GM21360 (cell line): ENCODE measurements at regions not wholly inside any gene's neighbourhood (a gene's known extent, or its start where the extent isn't known, plus 50 kb on each side); places are given as distances from the start of the nearest gene placed in this dataset.
"Not testable (repeated sequence)": the region's sequence is repeated elsewhere in the genome, so short reads cannot be mapped to it uniquely, and the experiment has no call there.

ENCODE experiments used
- ATAC-seq: cut with Tn5 transposase; IDR thresholded peaks from one replicate; pipeline ENCODE4 v1.9.1; 2021; ENCODE audit warnings: mild to moderate bottlenecking, moderate library complexity; ENCODE audit not compliant: unreplicated experiment

DNA sequence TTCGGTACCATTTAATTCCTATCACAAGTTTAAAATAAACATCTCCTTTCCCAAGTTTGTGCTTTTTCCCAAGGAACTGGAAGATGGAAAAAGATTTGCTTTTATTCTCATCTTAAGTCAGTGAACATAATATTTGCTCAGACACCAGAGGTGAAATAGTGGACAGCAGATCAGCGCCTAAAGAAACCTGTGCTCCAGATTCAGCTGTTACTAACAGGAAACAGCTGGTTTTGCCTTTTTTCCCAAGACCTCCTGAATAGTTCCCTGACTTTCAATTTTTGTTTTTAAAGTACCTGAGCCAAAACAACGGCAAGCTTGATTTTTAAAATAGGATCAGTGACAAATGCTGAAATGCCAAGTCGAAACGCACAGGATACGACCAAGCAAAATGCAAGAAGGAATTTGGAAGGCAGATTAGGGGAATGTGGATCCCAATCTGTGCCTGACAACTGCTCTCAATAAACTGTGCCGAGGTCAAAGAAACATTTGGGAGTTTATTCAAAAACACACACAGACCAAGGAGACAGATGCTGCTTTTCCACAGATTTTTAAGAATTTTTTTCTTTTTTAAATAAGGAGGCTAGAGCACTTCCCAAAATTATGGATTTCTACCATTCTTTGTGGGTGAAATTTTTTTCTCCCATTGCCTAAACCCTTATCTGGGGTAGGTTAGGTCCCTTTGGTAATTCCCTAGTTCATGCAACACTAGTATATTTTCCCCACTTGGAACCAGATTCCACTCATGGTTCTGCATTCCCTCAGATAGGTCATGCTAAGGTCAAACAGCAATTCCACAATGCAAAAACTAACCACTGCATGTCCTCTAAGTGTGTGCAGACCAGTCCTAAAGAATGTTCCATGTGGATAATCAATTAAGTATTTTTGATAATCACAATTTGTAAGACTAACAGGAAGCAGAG lies 121.5 kb upstream of the PDE1A start:
- ATAC-seq, result no peak

- no peak for ATAC-seq
Observed at GRCh38 chr2:182550234-182550633, 123.4 kb upstream of the PDE1A start.

DNA sequence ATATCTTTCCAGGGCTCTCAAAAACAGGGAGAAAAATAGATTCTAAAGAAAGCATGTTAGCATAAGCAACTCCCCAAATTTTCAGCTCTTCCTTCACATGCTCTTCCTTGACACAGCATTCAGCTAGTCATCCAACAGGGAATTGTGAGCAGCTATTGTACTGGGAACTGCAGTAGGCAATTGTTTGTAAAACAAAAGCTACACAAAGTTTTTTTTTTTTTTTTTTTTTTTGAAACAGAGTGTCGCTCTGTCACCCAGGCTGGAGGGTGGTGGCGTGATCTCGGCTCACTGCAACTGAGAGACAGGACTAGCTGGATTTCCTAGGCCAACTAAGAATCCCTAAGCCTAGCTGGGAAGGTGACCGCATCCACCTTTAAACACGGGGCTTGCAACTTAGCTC lies 125.4 kb upstream of the PDE1A start:
- not testable (repeated sequence) for ATAC-seq

DNA sequence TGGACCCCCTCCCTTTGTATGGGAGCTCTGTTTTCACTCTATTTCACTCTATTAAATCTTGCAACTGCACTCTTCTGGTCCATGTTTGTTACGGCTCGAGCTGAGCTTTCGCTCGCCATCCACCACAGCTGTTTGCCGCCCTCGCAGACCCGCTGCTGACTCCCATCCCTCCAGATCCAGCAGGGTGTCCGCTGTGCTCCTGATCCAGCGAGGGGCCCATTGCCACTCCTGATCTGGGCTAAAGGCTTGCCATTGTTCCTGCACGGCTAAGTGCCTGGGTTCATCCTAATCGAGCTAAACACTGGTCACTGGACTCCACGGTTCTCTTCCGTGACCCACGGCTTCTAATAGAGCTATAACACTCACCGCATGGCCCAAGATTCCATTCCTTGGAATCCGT lies 125.9 kb upstream of the PDE1A start:
- not testable (repeated sequence) for ATAC-seq

DNA sequence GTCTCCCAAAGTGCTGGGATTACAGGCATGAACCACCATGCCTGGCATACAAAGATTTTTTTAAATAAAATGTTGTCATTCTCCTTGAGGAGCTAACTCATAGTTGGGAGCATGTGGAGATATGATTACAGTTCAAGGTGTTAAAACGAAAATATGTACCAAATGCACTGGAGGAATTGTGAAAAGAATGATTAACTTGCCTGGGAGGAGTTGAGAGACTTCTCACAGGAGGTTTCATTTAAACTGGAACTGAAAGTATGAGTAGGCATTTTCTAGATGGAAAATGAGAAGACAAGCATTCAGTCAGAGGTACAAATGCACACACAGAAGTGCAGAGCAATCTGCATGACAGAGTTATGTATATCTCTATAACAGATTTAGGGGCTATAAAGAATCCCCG lies 126.6 kb upstream of the PDE1A start:
- peak; percentile 99 for ATAC-seq

DNA sequence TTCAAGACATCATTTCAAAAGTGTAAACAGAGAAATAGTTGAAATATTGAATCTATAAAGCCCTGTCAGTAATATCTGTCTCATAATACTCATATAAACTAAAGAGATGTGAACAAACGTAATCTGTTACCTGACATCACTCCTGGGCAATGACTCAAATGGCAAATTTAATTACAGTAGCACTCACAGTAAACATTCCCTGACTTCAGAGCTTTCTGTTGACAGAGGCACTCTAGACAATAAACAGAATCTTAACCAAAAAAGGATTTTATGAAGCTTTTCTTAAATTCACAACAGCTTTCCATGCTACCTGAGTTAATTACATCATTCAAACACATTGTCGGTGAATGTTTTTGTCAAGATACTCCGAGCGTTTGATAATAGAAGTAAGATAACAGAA lies 128.1 kb upstream of the PDE1A start:
- ATAC-seq, result no peak

DNA sequence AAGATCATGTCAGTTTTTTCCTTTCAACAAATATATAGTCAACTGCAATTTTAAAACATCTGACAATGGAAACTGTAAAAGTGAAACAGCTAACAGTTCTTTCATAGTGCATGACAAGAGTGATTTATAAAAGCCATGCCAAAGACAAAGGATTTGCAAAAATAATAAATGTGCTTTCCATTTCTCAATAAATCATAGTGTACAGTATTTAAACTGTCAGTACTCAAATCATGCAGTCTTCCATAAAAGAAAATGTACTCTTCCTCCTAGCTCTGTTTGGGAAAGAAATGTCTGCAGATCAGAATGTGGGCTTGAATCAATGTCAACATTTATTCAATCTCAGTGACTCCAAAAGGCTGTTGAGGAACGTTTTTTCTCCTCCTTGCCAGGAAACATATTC lies 131.7 kb upstream of the PDE1A start:
- ATAC-seq, result no peak

DNA sequence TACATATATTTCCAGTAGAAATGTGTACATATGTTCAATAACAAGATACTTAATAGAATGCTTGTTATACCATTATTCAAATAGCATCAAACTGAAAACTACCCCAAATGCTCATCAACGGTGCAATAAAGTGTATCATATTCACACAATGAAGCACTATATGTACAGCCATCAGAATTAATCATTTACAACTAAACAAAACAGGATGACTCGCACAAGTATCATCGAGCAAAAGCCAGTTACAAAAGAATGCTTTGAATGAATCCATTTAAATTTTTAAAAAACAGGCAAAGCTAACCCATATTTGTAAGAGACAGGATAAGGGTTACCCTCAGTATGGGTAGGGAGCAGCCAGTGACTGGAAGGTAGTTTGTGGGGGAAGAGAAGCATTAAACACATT lies 132.8 kb upstream of the PDE1A start:
- ATAC-seq, result no peak

GRCh38 chr2:182565911-182566567 lies 139.2 kb upstream of the PDE1A start:
- ATAC-seq, result no peak

DNA sequence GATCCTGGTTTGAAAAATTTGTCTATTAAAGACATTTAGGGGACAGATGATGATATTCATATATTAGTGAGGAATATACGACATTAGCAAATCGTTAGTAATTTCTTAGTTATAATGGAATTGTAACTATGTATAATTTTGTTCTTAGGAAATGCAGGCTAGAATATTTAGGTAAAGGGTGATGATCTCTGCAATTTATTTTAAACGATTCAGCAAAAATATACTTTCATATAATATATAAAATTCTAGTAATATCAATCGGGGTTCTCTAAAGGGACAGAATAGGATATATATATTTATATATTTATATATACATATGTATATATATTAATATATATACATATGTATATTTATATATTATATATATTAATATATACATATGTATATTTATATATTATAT lies 142.5 kb upstream of the DNAJC10 start:
- no peak for ATAC-seq

- ATAC-seq, result no peak
Observed at GRCh38 chr2:182577816-182578215, 138.2 kb upstream of the DNAJC10 start.

GRCh38 chr2:182581196-182581935 lies 134.7 kb upstream of the DNAJC10 start:
- no peak for ATAC-seq

DNA sequence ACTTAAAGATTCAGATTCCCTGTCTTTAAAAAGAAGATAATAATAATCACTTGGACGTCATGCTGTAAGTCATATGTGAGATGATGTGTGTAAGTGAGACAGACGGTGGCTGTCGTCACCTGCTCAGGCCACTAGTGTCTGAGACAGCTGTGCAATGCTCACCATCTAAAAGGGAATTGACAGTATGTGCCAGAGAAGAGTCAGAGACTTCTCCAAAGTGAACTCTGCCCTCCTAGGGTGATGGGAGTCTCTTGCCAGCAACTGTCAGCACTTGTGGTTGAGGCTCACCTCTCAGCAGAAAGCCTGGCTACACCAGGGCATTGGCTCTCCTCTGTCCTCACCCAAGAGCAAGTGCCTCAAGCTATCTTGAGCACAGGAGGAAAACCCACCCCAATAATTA lies 131.6 kb upstream of the DNAJC10 start:
- ATAC-seq, result no peak

DNA sequence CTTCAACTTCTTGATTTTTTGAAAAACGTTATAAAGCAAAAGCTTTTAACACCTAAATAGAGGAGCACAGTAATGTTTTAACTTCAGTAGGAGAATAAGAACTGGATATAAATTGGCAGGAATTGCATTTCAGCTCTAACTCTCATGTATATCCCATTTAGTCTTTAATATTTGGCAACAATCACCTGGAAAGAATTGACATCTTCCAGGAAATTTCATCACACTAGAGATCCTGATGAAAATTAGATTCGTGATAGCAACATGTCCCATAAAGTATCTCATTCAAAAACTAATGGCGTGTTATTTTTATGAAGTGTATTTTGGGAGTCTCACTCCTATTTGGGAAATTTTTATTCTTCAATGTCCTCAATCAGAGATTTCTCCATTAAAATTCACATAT lies 131.1 kb upstream of the DNAJC10 start:
- no peak for ATAC-seq

DNA sequence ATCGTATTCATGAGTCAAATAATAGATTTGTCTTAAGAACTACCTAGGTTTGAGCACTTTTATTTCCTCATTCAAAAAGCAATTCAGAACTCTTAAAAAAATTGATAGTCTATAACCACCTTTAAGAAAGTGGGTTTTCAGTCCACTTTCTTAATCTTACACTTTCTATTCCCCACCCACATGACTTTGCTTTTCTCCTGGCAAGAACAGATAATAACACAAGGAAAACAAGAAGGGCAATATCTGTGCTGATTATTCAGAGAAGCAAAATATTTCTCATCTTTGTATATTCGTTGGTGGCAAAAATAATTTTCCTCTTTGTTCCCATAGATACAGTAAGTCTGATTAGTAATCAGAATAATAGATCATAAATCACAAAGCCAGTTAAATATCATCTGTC lies 130.6 kb upstream of the DNAJC10 start:
- no peak for ATAC-seq

DNA sequence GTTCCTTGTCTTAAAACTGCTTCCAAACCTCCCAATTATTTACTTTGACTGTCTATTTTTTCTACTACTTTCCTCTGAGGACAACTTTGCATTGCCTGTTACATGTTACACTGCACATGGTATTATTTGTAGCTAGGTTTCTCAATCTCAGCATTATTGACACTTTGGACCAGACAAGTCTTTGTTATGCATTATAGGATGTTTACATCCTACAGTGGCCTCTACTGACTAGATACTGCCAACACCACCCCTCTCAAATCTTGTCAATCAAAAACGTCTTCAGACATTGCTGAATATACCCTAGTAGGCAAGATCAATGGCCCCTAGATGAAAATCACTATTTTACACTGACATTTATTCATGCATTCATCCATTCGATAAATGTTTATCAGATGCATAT lies 129.6 kb upstream of the DNAJC10 start:
- no peak for ATAC-seq

DNA sequence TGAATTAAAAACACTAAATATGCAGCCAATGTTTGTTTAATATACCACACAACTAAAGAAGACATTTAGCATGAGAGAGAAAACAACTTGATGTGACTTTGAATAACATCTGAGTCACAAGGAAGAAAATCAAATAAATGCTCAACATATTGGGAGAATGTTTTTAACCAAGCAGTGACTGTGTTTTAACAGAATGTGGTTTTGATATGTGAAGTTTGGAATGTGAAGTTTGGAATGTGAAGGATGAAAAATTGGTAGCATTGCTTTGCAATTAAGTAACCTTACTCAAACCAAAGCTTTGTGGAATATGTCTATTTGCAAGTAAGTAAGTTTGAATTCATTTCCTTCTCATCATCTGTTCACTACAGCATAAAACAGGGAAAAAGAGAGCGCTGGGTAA lies 128.2 kb upstream of the DNAJC10 start:
- ATAC-seq, result no peak

GRCh38 chr2:182589121-182589520 lies 126.9 kb upstream of the DNAJC10 start:
- ATAC-seq, result no peak

DNA sequence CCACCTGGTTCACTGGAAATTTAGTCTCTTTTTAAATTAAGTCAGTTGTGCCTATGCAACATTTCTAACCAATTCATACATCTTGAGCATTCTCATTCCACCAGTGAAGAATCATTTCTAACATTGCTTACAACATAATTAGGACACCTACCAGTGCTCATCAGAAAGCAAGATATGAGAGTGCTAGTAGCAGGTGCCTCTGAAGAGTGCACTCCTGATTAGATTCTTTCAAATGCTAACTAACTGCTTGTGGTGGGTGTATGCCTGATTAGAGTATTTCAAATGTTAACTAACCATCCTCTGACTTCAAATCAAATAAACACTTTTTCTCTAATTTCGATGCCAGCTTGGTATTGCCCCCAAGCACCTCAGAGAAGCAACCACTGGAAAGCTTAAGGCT lies 124.3 kb upstream of the DNAJC10 start:
- ATAC-seq, result no peak

- ATAC-seq, result no peak
Observed at GRCh38 chr2:182592691-182593393, 123.2 kb upstream of the DNAJC10 start.

DNA sequence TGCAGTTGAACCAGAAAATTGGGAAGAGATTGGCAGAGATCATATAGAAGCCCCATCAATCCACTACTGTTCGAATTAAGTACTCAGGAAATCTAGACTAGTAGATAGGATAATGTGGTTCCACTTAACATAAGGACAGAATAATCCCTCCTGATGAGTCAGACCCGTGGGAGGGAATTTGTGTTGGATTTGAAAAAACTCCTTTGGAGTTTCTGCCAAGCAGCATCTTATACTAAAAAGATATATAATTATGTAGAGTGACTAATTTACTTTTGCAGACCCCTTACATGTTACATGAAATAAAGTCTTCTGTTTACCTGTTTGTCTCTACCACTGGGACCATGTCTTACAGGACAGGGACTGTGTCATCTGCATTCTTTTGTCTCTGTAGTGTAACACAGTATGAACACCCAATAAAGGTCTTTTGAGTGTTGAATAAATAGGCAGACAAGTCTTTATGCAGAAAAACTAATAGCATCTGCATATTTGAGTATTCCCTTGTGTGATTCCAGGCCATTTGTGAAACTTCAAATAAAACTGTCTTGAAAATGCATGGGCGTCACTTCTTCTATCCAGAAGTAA lies 122.6 kb upstream of the DNAJC10 start:
- ATAC-seq, result no peak
